HG03442 (cell line): ENCODE measurements at regions not wholly inside any gene's neighbourhood (a gene's known extent, or its start where the extent isn't known, plus 50 kb on each side); places are given as distances from the start of the nearest gene placed in this dataset.

Experiments used
- ATAC-seq: cut with Tn5 transposase; IDR thresholded peaks from one replicate; pipeline ENCODE4 v1.9.1; 2021; ENCODE audit warnings: mild to moderate bottlenecking, moderate library complexity; ENCODE audit not compliant: unreplicated experiment

DNA sequence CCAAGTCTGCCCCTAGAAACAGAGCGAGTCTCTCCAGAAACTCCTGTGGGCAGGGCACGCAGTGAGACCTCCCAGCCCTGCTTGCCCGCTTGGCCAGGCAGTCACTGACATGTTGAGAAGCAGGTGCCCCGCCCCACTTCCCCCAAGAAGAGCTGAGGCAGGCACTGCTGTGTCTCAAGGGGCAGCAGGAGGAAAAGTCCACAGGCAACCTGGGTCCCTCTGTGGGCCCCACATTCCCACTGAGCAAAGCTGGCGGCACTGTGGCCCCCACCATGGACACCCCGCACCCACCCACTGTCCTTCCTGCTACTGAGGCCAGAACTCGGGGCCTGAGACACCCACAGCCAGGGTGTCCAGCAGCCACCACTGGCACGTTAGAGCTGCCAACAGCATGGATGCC is 137.3 kb upstream of the NKX1-1 start:
- no peak for ATAC-seq

DNA sequence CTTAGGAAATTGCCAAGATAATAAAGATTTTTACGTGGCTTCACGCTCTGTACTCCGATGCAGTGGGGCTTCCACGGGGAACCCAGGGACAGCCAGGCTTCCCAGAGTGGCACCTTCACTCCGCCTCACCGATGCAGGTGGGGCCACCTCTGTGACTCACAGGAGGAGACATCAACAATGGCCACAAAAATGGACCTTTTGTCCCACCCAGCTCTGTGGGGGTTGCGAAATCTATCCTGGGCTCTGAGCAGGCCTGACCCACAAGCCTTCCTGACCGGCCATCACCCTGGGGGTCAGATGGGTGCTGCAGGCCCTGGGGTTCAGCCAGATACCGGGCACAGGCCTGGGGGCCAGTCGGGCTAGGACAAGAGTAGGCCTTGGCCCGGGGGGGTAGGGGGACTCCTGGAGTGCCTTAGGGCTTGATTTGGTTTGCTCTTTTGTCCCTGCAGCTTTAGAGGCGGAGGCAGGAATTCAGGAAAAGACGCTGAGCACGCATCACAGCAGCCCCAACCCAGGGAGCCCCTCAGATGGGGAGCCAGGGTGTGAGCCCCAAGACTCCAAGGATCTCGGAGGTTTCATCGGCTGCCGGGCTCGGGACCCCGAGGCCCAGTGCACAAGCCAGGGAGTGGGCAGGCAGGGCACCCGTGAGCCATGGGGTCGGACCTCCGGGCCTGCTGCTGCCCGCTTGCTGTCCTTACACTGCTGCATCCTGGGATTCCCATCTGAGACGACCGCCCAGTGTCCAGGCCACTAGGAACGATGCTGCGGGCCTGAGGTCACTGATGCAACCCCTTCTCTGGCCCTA is 136.5 kb upstream of the NKX1-1 start:
- no peak for ATAC-seq

DNA sequence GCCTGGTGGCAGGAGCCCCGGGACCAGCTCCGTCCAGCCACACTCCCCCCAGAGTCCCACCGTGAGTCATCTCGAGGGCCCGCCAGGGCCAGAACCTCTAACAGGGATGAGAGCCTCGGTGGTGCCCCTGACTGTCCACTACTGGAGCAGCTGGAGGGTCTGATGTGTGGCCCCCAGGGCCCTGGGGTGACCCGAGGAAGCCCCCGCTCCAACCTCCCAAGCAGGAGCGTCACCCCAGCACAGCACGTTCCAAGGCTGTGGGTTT is 135.9 kb upstream of the NKX1-1 start:
- no peak for ATAC-seq

DNA sequence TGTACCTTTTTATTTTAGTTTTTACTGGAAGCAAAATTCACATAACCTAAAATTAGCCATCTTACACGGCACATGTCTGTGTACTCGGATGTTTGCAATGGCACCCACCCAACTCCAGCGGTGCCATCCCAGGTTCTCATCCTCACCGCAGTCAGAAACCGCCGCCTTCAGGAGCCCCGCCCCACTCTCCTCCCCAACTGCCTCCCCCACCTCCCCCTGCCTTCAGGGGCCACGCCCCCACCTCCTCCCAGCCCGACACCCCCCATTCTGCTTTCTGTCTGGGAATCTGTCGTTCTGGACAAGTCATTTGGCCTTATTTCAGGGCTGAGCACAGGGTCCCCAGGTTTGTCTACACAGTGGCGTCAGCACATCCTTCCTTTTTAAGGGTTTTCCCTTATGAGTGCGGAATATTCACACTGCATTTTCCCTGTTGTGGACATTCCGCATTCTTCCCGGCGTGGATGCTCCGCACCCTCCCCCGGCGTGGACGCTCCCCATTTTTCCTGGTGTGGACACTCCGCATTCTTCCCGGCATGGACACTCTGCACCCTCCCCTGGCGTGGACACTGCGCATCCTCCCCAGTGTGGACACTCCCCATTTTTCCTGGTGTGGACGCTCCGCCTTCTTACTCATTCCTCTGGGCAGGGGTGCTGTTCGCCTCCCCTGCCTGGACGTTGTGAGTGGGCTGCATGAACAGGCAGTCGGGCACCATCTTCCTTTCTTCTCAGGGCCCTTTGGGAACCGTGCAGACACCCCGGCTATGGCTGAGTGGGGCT is 135.4 kb upstream of the NKX1-1 start:
- ATAC-seq: no peak

DNA sequence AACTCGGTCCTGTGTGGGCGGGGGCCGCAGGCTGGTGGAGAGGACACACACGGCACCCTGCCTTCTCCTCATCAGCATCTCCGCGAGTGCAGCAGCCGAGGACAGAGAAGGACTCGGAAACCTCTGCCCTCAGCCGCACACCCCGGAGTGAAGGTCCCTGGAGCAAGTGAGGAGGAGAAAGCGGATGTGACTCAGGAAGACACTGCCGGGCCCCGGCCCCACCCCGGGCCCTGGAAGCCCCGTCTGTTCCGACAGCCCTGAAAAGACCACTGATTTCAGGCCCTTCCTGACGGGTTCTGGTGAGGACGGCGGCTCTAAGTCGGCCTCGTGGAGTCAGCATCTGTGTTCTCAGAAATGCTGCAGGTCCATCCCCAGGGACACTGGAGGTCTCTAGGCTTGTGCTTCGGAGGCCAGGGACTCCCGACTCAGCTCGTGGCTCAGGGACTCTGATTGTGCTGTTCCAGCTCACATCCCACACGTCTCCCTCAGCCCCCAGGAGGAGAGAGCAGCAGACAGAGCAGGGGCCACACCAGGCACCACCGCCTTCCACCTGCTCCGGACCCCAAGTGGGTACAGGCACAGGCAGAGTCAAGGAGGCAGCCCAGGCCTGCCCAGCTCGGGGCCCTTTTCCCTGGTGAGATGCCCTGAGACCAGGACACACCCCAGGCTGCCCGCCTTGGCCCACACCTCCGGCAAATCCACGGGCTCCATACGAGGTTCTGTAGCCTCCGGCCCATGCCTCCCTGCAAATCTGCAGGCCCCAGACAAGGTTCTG is 134.5 kb upstream of the NKX1-1 start:
- no peak for ATAC-seq

DNA sequence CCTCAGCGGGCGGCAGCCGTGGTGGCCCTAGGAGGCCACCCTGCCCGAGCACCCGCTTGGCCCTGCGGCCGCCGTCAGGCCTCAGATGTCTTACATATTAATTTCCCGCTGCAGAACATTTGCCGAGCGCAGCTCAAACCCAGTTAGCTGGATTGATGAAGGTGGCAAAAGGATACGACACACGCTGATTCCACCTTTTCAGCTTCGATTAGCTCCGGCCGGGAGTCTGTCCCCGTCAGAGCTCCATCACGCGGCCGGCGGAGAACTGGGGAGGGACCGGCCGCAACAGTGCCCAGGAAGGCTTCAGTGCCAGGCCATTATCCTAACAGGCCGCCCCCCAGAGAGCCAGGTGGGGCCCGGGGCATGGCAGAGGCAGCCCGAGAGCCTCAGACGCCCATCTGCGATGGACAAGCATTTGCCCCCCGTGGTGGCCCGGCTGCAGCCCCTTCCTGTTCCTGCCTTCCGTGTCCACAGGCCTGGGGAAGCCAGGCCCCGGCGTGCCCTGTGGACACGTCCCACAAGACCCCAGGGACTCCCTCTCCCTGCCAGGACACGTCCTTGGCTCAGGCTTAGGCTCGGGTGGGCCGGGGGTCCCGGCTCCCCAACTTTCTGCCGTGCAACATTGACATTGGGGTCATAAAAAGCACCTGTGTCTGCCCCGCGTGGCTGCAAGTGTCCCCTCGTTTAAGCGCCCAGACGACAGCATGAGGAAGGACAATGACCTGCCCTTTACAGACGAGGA is 133.8 kb upstream of the NKX1-1 start:
- ATAC-seq: no peak

DNA sequence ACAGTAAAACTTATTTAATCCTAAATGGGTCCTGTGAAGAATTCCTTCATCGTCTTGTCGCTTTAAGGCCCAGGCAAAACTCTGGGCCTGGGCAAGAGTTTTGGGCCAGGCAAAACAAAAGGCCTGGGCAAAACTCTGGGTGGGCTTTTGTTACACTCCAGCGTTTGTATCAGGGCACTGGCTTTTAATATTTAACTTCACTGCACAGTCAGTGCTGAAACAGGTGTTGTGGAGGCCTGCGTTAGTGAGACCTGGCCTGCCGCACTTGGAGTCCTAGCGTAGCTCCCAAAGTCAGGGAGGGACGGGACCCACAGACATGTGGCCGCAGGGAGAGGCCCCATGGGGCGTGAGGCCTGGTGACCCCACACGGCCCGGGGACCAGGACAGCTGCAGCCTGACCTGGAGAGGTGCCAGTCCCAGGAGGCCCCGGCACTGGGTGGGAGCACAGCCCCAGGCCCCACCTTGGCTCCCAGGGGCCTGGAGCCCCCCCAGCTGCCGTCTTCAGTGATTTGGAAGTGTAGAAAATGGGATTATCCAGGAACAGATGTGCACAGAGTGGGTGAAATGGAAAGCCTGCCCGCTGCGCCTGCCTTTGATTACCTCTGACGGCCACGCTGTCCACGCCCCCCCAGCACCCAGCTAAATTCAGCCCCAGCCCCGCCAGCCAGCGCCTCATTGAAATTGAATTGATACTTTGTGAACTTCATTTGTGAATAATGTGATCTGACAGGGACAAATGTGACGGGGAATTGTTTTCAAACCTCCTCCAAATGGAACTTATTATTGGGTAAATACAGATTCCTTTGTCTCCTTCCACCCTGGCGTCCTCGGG is 132.9 kb upstream of the NKX1-1 start:
- no peak for ATAC-seq

DNA sequence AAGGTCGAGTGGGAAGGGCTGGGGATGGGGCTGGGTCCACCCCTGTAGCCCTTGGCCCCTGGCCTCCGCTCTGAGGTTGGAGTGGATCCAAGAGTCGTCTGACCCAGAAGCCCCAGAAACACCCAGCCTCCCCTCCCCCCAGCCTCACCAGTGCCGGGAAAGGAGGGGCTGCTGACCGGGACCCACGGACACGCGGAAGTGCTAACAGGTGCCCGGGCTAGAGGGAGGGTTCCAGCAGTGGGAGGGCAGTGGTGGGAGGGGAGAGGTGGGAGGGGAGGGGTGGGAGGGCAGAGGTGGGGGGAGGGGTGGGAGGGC is 131.8 kb upstream of the NKX1-1 start:
- no peak for ATAC-seq

DNA sequence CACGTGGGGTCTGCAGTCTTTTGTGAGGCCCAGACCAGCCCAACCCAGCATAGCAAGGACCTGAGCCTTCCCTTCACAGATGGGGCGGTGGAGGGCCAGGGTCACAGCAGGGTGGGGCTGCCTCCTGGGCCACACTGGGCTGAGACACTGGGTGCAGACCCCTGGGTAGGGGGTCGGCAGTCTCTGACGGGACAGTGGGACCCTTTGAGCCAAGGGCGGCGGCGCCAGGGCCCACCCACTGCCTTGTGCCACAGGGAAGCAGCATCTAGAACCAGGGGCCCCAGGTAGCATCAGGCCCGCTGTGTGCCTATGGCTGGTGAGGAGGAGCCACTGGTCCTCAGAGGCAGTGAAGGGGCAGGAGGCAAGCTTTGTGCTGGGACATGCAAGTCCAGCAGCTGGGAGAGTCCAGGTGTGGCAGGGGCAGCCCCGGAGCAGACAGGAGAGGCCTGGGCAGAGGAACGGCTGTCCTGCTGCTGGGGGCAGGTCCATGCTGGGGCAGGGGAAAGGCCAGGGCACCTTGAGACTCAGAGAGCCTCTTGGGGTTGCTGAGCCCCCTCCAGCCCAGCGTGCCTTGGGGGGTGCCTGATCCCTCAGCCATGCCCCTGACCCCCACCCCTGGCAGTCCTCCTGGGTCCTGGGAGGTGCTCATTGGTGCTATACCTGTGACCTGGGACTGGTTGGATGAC is 131.3 kb upstream of the NKX1-1 start:
- ATAC-seq: no peak

DNA sequence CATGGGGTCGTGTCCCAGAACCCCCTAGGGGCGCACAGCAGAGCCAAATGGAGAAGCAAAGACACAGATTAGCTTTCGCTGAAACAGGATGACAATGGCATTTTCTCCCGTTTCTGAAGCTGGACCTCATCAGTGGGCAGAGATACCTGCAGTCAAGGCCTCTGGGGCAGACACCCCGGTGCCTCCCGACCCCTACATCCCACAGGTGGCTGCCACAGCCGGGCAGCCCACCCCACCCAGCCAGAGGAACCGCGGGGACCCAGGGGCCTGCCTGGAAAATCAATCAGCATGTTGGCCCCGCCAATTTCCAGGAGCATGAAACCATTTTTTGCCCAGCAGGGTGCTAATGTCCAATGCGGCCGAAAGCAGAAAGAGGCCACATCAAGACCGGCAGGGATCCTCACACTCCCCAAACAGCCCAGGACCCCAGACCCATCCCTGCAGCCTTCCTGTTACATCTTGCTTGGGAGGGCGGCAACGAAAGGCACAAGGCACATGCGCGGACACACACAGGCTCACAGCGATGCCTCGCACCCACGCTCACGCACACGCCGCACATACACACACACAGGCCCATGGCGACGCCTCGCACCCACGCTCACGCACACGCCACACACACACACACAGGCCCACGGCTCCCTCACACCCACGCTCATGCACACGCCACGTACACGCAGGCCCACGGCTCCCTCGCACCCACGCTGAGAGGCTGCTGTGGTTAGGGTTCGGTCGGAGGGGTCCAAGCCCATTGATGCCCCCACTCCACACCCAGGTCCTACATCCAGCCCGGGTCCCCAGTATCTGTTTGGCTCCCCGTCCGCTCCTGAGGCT is 130.6 kb upstream of the NKX1-1 start:
- no peak for ATAC-seq

DNA sequence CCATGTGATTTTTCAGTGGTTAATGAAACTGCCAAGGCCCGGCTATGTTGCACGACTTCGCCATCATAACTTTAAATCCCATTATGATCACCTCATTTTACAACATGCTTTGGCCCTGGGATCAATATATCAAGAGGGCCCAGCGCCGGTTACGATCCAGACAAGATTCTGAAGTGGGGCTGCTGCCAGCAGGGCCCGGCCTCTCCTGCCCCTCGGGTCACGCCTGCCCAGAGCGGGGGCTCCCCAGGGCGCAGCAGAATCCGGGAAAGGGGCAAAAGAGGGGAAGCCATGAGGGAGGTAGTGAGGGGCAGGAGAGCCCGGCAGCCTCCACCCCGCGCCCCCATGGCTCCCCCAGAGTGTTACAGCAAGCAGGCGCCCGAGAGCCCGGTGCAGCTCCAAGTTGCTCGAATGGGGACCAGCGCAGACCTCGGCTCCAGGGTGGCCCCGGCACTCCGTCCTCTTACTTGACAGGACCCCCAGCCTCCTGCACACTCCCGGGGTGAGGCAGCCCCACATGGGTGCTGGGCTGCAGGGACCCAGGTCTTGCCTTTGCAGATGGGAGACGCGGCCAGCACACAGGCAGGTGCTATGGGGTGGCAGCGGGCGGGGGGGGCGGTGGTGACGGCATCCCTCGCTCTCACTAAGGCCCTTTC is 129.8 kb upstream of the NKX1-1 start:
- no peak for ATAC-seq

DNA sequence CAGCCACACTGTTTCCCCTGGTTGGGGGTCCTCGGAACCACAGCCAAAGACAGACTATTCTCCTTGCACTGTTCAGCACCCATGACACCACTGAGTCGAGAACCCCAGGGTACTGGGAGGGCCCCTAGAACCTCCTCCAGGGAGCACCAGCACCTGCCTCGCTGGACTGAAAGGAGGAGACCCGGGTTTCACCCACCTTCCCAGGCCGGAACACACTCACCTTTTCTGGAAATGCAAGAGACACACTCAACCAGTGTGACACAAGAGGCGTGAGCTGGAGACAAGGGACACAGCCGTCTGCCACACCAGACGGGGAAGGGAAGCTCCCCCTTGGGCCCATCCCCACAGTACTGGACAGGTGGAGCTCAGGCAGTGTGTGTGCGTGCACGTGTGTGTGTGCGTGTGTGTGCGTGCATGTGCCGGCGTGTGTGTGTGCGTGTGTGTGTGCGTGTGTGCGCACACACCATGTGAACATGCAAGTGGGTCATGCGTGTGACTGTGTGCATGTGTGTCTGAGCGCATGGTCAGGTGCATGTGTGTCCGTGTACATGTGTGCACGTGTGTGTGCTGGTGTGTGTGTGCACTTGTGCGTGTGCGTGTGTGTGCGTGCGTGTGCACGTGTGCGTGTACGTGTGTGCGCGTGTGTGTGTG is 128.8 kb upstream of the NKX1-1 start:
- no peak for ATAC-seq

DNA sequence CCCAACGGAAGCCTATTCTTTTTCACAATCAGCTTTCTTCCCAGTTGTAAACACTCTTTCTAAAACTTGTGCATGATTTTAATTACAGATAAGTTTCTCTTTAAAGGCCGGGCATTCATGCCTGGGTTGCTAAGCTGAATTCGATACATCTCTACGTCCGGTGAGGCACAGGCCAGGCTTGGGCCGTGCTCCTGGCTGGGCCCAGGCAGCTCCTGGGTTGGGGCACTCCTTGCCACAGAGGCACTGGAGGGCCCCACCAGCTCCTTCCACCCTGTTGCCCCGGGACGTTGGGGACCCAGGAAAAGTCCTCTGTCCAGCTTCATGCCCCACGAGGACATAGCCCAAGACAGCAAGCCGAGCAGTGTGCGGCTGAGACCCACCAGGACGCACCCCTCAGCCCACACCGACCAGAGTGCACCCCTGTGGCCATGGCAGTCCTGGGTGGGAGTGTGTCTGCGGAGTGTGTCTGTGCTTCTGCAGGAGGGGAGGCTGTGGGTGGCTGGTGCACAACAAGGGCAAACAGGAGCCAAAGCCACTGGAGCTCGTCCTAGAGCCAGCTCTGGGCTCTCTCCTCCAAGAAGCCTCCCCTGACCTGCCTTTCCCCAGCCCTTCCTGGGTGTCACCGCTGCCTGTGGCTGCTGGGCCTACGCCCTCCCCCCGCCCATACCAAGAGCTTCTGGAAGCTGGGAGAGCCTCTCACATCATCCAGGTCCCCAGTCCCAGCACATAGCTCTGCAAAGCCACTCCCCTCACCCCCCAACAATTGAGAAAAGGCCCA is 128.0 kb upstream of the NKX1-1 start:
- no peak for ATAC-seq

DNA sequence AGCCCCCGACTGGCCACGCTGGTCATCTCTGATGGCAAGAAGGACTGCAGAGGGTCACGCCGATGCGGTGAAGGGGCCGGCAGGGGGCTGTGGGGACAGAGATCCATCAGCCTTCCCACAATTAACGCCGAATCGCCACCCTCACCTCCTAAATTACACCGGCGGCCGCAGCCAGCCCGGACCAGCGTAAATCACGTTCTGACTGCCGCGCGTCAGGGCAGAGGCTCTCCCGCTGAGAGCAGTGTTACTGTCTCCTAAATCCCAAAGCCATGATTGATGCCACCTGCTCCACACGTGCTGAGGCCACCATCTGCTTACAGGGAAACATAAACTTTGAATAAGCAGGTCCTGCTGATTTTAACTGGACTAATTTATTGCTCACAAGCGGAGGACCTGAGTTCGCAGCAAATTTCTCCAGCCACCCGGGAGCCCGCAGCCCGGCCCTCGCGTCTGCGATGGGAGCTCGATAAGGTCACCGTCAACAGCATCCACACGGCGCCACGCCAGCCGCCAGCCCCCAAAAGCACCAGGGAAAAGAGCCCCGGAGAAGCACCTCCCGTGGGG is 127.3 kb upstream of the NKX1-1 start:
- no peak for ATAC-seq

DNA sequence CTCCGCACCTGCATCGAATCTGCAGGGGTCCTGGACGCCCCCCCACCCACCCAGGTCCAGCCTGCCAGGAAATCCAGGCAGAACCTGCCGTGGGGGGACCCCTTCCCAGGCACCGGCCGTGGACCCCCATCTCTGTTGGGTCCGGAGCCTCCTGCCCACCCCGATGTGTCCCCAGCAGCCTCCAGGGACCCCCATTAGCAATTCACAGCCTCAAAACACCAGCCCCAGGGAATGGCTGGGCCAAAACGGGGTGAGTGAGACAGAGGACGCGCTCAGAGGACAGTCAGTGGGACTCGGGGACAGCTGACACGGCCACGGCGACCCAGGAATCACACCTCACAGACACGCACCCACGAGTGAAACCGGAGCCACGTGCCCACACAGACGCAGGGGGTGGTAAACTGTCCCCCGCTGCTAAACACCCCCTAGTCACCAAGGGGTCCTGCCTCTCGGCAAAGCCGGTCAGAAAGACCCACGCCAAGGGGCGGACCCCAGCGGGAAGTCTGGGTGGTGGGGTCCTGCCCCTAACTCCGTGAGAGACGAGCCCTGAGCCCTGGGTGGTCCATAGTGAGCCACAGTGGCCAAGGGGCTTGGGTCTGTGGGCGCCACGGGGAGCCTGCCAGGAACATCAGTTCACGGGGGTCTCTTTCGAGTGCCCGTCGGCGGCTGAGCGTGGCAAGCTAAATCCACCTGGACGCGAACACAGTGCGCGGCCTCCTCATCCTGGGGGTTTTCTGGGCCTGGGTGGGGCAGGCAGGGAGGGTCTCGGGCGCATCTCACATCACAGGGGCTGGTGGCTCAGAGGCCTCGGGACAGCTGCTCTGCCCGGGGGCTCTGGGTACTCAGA is 126.5 kb upstream of the NKX1-1 start:
- no peak for ATAC-seq
